Hepatic stellate cell (primary cell): ENCODE measurements at regions not wholly inside any gene's neighbourhood (a gene's known extent, or its start where the extent isn't known, plus 50 kb on each side); places are given as distances from the start of the nearest gene placed in this dataset.

ENCODE experiments used
- DNase-seq: peaks from one replicate; pipeline ENCODE4 v3.0.0; 2011; ENCODE audit warnings: low spot score

DNA sequence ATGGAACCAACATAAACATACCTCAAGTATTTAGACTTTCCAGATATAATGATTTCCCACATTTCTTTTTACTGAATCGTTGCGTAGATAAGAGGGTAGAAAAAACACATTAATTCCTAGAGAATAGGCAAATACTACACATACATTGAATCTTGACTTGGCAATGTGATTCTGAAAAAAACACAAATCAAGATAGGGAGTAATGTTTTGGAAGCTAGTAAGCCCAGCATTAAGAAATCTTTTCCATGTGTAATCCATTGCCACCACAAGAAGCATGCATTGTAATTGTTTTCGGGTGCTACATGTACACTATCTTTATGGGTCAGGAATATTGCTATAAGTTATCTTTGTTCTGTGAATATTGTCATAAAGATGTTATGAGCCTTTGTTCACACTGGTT is 269.8 kb upstream of the PDGFD start:
- DNase-seq = no peak

- no peak for DNase-seq
These were observed 269.0 kb upstream of the PDGFD start for GRCh38 chr11:104432981-104433380.

DNA sequence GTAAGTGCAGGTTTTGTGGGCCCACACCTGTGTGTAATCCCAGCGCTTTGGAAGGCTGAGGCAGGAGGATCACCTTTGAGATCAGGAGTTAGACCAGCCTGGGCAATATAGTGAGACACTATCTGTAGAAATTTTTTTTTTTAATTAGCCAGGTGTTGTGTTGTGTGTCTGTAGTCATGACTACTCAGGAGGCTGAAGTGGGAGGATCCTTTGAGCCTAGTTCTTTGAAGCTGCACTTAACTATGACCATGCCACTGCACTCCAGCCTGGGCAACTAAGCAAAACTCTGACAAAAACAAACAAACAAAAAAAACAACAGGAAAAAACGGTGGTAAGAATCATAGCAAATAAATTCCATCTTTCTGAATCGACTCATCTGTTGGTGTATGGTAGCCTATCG is 268.6 kb upstream of the PDGFD start:
- no peak for DNase-seq

DNA sequence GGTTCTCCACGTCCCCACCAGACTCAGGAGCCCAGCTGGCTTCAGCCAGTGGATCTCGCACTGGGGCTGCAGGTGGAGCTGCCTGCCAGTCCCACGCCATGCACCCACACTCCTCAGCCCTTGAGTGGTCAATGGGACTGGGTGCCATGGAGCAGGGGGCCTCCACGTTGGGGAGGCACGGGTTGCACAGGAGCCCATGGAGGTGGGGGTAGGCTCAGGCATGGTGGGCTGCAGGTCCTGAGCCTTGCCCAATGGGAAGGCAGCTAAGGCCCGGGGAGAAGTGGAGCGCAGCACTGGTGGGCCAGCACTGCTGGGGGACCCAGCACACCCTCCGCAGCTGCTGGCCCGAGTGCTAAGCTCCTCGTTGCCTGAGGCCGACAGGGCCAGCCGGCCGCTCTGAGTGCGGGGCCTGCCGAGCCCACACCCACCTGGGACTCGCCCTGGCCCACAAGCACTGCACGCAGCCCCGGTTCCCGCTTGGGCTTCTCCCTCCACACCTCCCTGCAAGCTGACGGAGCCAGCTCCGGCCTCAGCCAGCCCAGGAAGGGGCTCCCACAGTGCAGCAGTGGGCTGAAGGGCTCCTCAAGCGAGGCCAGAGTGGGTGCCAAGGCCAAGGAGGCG is 258.5 kb upstream of the PDGFD start:
- DNase-seq = no peak

DNA sequence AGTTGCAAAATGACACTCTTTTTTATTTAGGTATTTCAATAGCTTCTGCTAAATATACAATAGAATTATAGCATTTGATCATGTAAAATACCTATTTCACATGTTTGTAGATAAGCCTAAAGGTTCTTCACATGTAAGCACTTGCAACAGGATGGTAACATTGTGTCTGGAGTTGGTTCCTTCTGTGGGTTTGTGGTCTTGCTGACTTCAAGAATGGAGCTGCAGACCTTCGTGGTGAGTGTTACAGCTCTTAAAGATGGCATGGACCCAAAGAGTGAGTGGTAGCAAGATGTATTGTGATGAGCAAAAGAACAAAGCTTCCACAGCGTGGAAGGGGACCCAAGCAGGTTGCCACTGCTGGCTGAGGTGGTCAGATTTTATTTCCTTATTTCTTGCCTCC is 246.4 kb upstream of the PDGFD start:
- no peak for DNase-seq

DNA sequence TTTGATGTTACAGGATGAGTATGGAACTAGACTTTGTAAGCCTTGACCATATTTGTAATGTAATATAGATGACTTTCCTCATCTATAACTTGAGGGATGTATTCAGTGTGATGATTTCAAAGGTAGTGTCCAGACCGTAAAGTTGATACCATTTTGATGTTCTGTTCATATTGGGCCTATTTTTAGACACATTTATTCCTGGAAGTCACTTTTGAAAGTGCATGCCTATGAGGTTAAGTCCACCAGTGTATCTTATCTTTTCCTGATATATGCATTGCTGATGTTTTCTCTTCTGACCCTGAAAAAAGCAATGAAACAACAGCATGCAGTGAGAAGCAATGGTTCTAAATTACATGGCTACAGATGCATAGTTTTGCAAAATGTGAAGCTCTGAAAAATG is 244.7 kb upstream of the PDGFD start:
- no peak for DNase-seq

GRCh38 chr11:104405277-104405676 is 241.3 kb upstream of the PDGFD start:
- no peak for DNase-seq

- DNase-seq = no peak
These were observed 240.6 kb upstream of the PDGFD start for GRCh38 chr11:104404231-104405175.

- no peak for DNase-seq
These were observed 239.0 kb upstream of the PDGFD start for GRCh38 chr11:104402812-104403521.

DNA sequence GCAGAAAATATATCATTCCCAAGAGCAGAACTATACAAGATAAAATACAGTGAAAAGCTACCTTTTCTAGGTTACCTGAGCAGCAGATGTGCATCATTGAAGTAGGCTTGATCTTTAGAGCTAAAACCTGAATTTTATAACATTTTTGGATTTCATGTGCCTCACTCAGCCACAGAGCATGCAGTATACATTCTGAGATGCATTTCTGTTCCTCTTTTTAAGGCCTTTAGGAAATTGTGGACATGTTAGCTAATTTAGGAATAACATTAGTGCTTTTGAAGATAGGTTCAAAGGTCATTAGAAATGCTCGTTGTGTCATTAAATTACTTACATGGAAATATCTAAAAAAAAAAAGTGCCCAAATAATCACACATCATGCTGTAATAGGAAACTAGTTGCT is 230.6 kb upstream of the PDGFD start:
- no peak for DNase-seq

- DNase-seq = no peak
These were observed 226.7 kb upstream of the PDGFD start for GRCh38 chr11:104390651-104391050.

DNA sequence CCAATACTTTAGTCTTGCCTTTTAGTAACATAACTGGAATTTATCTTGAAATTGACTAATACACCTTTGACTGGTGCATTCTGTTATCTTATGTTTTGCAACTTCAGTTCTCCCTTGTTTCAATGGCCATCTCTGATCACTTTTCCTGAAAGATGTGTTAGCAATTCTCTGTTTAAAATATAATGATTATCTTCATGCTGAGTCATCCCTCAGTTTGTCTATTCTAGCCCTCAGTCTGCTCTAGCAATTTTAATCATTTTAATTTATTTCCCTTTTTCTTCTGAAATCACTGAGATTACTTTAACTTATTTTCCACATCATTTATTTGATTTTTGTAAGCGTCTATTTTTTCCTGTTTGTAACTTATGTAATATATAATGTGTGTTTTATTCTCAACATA is 221.9 kb upstream of the PDGFD start:
- no peak for DNase-seq

- DNase-seq = no peak
These were observed 216.4 kb upstream of the PDGFD start for GRCh38 chr11:104380358-104380757.

DNA sequence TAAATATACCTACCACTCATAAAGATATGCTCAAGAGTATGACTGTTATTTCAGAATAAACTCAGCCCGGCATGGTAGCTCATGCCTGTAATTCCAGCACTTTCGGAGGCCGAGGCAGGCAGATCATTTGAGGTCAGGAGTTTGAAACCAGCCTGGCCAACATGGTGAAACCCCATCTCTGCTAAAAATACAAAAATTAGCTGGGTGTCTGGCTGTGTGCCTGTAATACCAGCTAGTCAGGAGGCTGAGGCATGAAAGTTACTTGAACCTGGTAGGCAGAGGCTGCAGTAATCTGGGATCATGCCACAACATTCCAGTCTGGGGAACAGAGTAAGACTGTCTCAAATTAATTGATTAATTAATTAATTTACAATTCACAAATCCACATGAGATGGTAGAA is 208.2 kb upstream of the PDGFD start:
- no peak for DNase-seq

GRCh38 chr11:104370478-104370877 is 206.5 kb upstream of the PDGFD start:
- DNase-seq = no peak

DNA sequence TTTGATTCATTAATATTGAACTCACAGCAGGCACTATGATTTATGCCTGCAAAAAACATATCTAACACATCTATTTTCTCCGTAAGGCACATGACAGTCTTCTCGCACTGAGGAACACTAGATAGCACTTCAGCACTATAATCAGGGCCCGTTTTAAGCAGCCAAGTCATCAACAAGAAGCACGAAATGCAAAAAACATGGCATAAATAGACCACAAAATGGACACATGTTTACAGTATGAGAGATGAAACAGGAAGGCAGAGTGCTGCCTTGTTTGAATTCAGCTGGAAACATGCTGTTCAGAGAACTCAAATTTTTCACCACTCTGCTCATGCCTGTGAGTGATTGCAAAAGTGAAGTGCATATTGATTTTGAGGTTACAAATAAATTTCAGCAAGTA is 205.8 kb upstream of the PDGFD start:
- DNase-seq = no peak

DNA sequence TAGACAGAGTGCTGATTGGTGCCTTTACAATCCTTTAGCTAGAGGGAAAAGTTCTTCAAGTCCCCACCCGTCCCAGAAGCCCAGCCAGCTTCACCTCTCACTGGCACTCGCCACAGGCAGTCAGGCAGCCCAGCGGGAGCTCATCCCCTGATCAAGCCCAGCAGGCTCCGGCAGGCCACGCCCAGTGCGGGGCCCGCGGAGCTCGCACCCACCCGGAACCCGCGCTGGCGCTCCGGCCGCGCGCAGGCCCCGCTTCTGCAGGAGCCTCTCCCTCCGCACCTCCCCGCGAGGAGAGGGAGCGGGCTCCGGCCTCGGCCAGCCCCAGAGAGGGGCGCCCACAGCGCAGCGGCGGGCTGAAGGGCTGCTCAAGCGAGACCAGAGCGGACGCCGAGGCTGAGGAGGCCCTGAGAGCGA is 202.4 kb upstream of the PDGFD start:
- no peak for DNase-seq

- no peak for DNase-seq
These were observed 201.7 kb upstream of the PDGFD start for GRCh38 chr11:104365676-104366075.

DNA sequence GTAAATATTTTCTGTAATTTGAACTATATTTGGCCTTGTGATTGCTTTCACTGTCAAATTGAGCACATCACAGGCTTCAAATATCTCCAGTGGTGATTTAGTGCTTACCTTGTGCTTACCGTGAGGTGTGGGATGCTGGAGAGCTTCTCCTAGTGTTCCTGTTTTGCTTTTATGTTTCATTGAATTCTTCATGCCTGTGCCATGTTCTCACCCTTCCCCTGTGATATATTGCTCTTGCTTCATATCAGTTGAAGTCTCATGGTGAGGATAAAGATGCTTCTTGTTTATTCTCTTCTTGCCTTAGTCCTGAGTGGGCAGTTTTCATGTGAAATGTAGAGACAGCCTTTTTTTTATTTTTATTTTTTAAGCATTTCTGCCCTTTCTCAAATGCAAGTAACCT is 198.0 kb upstream of the PDGFD start:
- no peak for DNase-seq

DNA sequence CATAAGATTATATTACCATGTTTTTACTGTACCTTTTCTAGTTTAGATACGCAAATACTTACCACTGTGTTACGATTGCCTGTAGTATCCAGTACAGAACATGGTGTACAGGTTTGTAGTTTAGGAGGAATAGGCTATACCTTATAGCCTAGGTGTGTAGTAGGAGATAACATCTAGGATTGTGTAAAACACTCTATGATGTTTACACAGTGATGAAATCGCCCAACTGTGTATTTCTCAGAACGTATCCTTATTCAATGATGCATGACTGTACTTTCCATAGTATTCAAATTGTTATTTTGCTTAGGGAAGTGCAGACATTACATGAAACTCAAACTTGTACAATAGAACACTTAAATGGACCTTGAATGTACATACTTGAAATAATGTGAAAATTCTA is 188.1 kb upstream of the PDGFD start:
- no peak for DNase-seq

GRCh38 chr11:104343578-104343977 is 179.6 kb upstream of the PDGFD start:
- no peak for DNase-seq

GRCh38 chr11:104340590-104340989 is 176.6 kb upstream of the PDGFD start:
- DNase-seq = no peak

- no peak for DNase-seq
These were observed 175.5 kb upstream of the PDGFD start for GRCh38 chr11:104339380-104339831.
